ENCODE measurements at regions not wholly inside any gene's neighbourhood (a gene's known extent, or its start where the extent isn't known, plus 50 kb on each side); places are given as distances from the start of the nearest gene placed in this dataset.

GRCh38 chr2:43047187-43047780, 179.1 kb downstream of the ZFP36L2 start:
- Mint-ChIP-seq H3K27me3 (no peaks in the 10 kb centered on the region), H3K4me3 (no peak overlapping the region), H3K36me3 (ENCODE audit: low read depth) (no peaks in the 10 kb centered on the region), H3K27ac (no peak overlapping the region), H3K9me3 (no peaks in the 10 kb centered on the region), H3K4me1 (ENCODE audit: low read depth) (peaks cover 34% of the 10 kb centered on the region)
- POLR2A ChIA-PET: interaction anchor here (0.7 to 2.0 kb wide), 3 partner anchors 8 to 904 kb away, joined by 3 to 10 read pairs (median 3); no protein-coding TSS in a partner anchor
- TF ChIP-seq CTCF (IDR thresholded peaks at IDR 0.05): no peak
- peak; percentile 25 for DNase-seq
- no peak for ATAC-seq
- intact Hi-C loops (cut with micrococcal nuclease): no loop called here
- CTCF ChIA-PET: interaction anchor here (0.8 to 2.2 kb wide), 3 partner anchors 24 to 182 kb away, joined by 3 to 5 read pairs (median 4); no protein-coding TSS in a partner anchor

- POLR2A ChIA-PET: interaction anchor here (0.6 to 2.0 kb wide), 2 partner anchors 10 to 165 kb away, joined by 3 to 10 read pairs; no protein-coding TSS in a partner anchor
- intact Hi-C loops (cut with micrococcal nuclease): no loop called here
Measured at GRCh38 chr2:43045866-43046265, 180.5 kb downstream of the ZFP36L2 start.

GRCh38 chr2:43044093-43044681, 182.2 kb downstream of the ZFP36L2 start:
- H3K4me1 Mint-ChIP-seq (ENCODE audit: low read depth): peaks cover 26% of the 10 kb centered on the region
- H3K27ac Mint-ChIP-seq: no peak overlapping the region
- no peaks in the 10 kb centered on the region for H3K36me3 Mint-ChIP-seq (ENCODE audit: low read depth)
- ATAC-seq (no peak), DNase-seq (no peak)
- ChIA-PET CTCF (no interaction called here), POLR2A (no interaction called here)
- H3K27me3 Mint-ChIP-seq: no peaks in the 10 kb centered on the region
- H3K9me3 Mint-ChIP-seq: no peaks in the 10 kb centered on the region
- H3K4me3 Mint-ChIP-seq: no peak overlapping the region
- intact Hi-C loops (cut with micrococcal nuclease): no loop called here
- no peak for TF ChIP-seq CTCF (IDR thresholded peaks at IDR 0.05)

More at GRCh38 chr2:43045866-43046265, 180.5 kb downstream of the ZFP36L2 start:
- TF ChIP-seq CTCF (IDR thresholded peaks at IDR 0.05): no peak
- ATAC-seq (no peak), DNase-seq (no peak)
- Mint-ChIP-seq H3K27ac (no peak overlapping the region), H3K36me3 (ENCODE audit: low read depth) (no peaks in the 10 kb centered on the region), H3K4me1 (ENCODE audit: low read depth) (peaks cover 24% of the 10 kb centered on the region), H3K27me3 (no peaks in the 10 kb centered on the region), H3K4me3 (no peak overlapping the region), H3K9me3 (no peaks in the 10 kb centered on the region)
- CTCF ChIA-PET: interaction anchor here (2.2 kb wide), 1 partner anchor 22 kb away, joined by 5 read pairs; no protein-coding TSS in a partner anchor

- Mint-ChIP-seq H3K27ac (no peak overlapping the region), H3K4me3 (no peak overlapping the region), H3K27me3 (no peaks in the 10 kb centered on the region), H3K36me3 (ENCODE audit: low read depth) (no peaks in the 10 kb centered on the region), H3K9me3 (no peaks in the 10 kb centered on the region), H3K4me1 (ENCODE audit: low read depth) (peaks cover 26% of the 10 kb centered on the region)
- intact Hi-C loops (cut with micrococcal nuclease): no loop called here
- ChIA-PET POLR2A (no interaction called here), CTCF (no interaction called here)
- DNase-seq (no peak), ATAC-seq (no peak)
- no peak for TF ChIP-seq CTCF (IDR thresholded peaks at IDR 0.05)
Measured at GRCh38 chr2:43043553-43043870, 182.9 kb downstream of the ZFP36L2 start.

- Mint-ChIP-seq H3K4me3 (no peak overlapping the region), H3K36me3 (ENCODE audit: low read depth) (no peaks in the 10 kb centered on the region), H3K27me3 (no peaks in the 10 kb centered on the region), H3K9me3 (no peaks in the 10 kb centered on the region), H3K27ac (no peak overlapping the region), H3K4me1 (ENCODE audit: low read depth) (peaks cover 17% of the 10 kb centered on the region)
- intact Hi-C loops (cut with micrococcal nuclease): no loop called here
- ChIA-PET POLR2A (no interaction called here), CTCF (no interaction called here)
- DNase-seq: no peak
- no peak for ATAC-seq
- TF ChIP-seq CTCF (IDR thresholded peaks at IDR 0.05): no peak
Measured at GRCh38 chr2:43041661-43042360, 184.6 kb downstream of the ZFP36L2 start.

Data from activated CD8-positive, alpha-beta T cell treated with anti-CD3 and anti-CD28 coated beads for 36 hours (primary cell).